HCT116 (cell line): ENCODE measurements at regions not wholly inside any gene's neighbourhood (a gene's known extent, or its start where the extent isn't known, plus 50 kb on each side); places are given as distances from the start of the nearest gene placed in this dataset.

ENCODE experiments used
- ATAC-seq: fragments of 200-7000 bp; cut with Tn5 transposase; 2 replicates; pipeline ENCODE4 v1.9.1; 2020; ENCODE audit warnings: mild to moderate bottlenecking, moderate library complexity
- BruUV-seq: library from RNA; stranded (reverse); fragments of 400-500 nt; replicated peaks from 2 replicates; lab custom pipeline; 2021; lab: Mats Ljungman, UMichigan
- CTCF ChIA-PET: fragments of 300-600 bp; sonication (Branson Sonifier 250); formaldehyde crosslinking; loops from one replicate; lab custom pipeline; 2021; ENCODE audit warnings: antibody characterized with exemption; lab: Charles Lee
- POLR2A ChIA-PET: fragments of 300-600, 350-600 bp; sonication (Branson Sonifier 250); formaldehyde crosslinking; loops from one replicate; lab custom pipeline; 2021; ENCODE audit warnings: antibody characterized with exemption; lab: Charles Lee
- RAD21 ChIA-PET, 2 experiments: fragments of 300-600 bp; sonication (Branson Sonifier 250); formaldehyde crosslinking; loops; one replicate each; lab custom pipeline; 2023; ENCODE audit warnings: low total read pairs in 2 of 2; ENCODE audit not compliant: uncharacterized antibody in 2 of 2, unreplicated experiment in 2 of 2, low non-redundant PET in 1 of 2; lab: Charles Lee
- DNase-seq: peaks from one replicate; pipeline ENCODE4 v3.0.0-alpha.2; 2010; ENCODE audit warnings: low read depth, low spot score
- H2AFZ ChIP-seq: fragments of 200-600 bp; shearing (Covaris generic), sonication (generic); 2 replicates; pipeline ENCODE4 v1.6.1; 2017; ENCODE audit warnings: low read depth, mixed run types, mixed read lengths, antibody characterized with exemption, low read length; ENCODE audit not compliant: poor library complexity, severe bottlenecking
- H3K27ac ChIP-seq: 2 replicates; pipeline ENCODE4 v1.5.1; 2012; ENCODE audit warnings: low read depth, low read length
- H3K27me3 ChIP-seq: fragments of 200-600 bp; sonication (generic); 2 replicates; pipeline ENCODE4 v1.6.1; 2016; ENCODE audit warnings: mixed run types, low read length, mixed read lengths; ENCODE audit not compliant: insufficient read depth
- H3K36me3 ChIP-seq, 2 experiments: fragments of 200-500 bp in 1 of 2; fragments of 200-600 bp in 1 of 2; sonication (Bioruptor generic) in 1 of 2; sonication (generic) in 1 of 2; 2 replicates each; pipeline versions ENCODE4 v1.5.1 to v1.6.1; 2014 to 2016; ENCODE audit warnings: low read length in 2 of 2, inconsistent platforms in 1 of 2, mixed read lengths in 1 of 2, mixed run types in 1 of 2; ENCODE audit not compliant: insufficient read depth in 2 of 2, control insufficient read depth in 1 of 2
- H3K4me1 ChIP-seq, 2 experiments: fragments of 200-600 bp in 1 of 2; sonication (generic) in 1 of 2; 2 replicates each; pipeline versions ENCODE4 v1.5.1 to v1.6.1; 2012 to 2017; ENCODE audit warnings: low read length in 2 of 2, inconsistent platforms in 1 of 2, mild to moderate bottlenecking in 1 of 2, mixed read lengths in 1 of 2, mixed run types in 1 of 2, moderate library complexity in 1 of 2; ENCODE audit not compliant: insufficient read depth in 2 of 2, control insufficient read depth in 1 of 2
- H3K4me2 ChIP-seq: fragments of 200-600 bp; sonication (generic); 2 replicates; pipeline ENCODE4 v1.6.1; 2017; ENCODE audit warnings: mixed run types, low read length, mixed read lengths
- H3K4me3 ChIP-seq, 2 experiments: fragments of 200-600 bp in 1 of 2; sonication (generic) in 1 of 2; replicated peaks in 1 of 2; 2 replicates each; pipeline ENCODE4 v1.5.1; 2011 to 2016; ENCODE audit warnings: low read length in 2 of 2, control low read depth in 1 of 2, low read depth in 1 of 2, mild to moderate bottlenecking in 1 of 2, mixed read lengths in 1 of 2, mixed run types in 1 of 2
- H3K79me2 ChIP-seq: fragments of 200-600 bp; sonication (generic); 2 replicates; pipeline ENCODE4 v1.6.1; 2017; ENCODE audit warnings: mild to moderate bottlenecking, mixed run types, low read length, moderate library complexity, mixed read lengths; ENCODE audit not compliant: insufficient read depth
- H3K9ac ChIP-seq: fragments of 200-600 bp; sonication (generic); 2 replicates; pipeline ENCODE4 v1.6.1; 2016; ENCODE audit warnings: low read length, mixed read lengths
- H3K9me2 ChIP-seq: fragments of 200-600 bp; sonication (generic), shearing (Covaris generic); 2 replicates; pipeline ENCODE4 v1.6.1; 2017; ENCODE audit warnings: mixed run types, mild to moderate bottlenecking, moderate library complexity; ENCODE audit not compliant: insufficient read depth
- H3K9me3 ChIP-seq, 2 experiments: fragments of 200-500 bp in 1 of 2; fragments of 200-600 bp in 1 of 2; sonication (Bioruptor generic) in 1 of 2; sonication (generic) in 1 of 2; 2 replicates each; pipeline ENCODE4 v1.6.1; 2014 to 2017; ENCODE audit warnings: low read length in 2 of 2, mixed read lengths in 2 of 2, inconsistent platforms in 1 of 2, low read depth in 1 of 2, mild to moderate bottlenecking in 1 of 2, mixed run types in 1 of 2, moderate library complexity in 1 of 2; ENCODE audit not compliant: control insufficient read depth in 1 of 2, insufficient read depth in 1 of 2
- H4K20me1 ChIP-seq: fragments of 200-600 bp; sonication (generic), shearing (Covaris generic); 2 replicates; pipeline ENCODE4 v1.6.1; 2017; ENCODE audit warnings: mixed run types, mild to moderate bottlenecking, moderate library complexity; ENCODE audit not compliant: insufficient read depth
- ATF3 ChIP-seq: IDR thresholded peaks from 2 replicates; pipeline ENCODE4 v1.6.1; 2012
- CTCF ChIP-seq, 3 experiments: fragments of 200-600 bp in 1 of 3; sonication (generic) in 1 of 3; IDR thresholded peaks in 2 of 3; conservative IDR thresholded peaks in 1 of 3; 2 replicates each; pipeline ENCODE4 v1.5.1; 2012 to 2017; ENCODE audit warnings: low read depth in 2 of 3, low read length in 2 of 3, antibody characterized with exemption in 1 of 3, borderline replicate concordance in 1 of 3, control low read depth in 1 of 3, mild to moderate bottlenecking in 1 of 3, mixed read lengths in 1 of 3, mixed run types in 1 of 3, moderate library complexity in 1 of 3; ENCODE audit not compliant: insufficient read depth in 1 of 3
- EGR1 ChIP-seq: IDR thresholded peaks from 2 replicates; pipeline ENCODE4 v1.6.1; 2012; ENCODE audit warnings: low read depth
- ELF1 ChIP-seq: IDR thresholded peaks from 2 replicates; pipeline ENCODE4 v1.6.1; 2012; ENCODE audit warnings: low read depth, borderline replicate concordance
- EZH2 ChIP-seq: fragments of 200-600 bp; sonication (generic); IDR thresholded peaks from 2 replicates; pipeline ENCODE4 v1.6.1; 2017; ENCODE audit warnings: antibody characterized with exemption, mixed run types
- EZH2phosphoT487 ChIP-seq: fragments of 200-600 bp; IDR thresholded peaks from 2 replicates; pipeline ENCODE4 v1.6.1; 2018; ENCODE audit warnings: antibody characterized with exemption, borderline replicate concordance
- JUND ChIP-seq: IDR thresholded peaks from 2 replicates; pipeline ENCODE4 v1.6.1; 2012
- POLR2AphosphoS5 ChIP-seq: IDR thresholded peaks from 2 replicates; pipeline ENCODE4 v1.6.1; 2011; ENCODE audit warnings: mild to moderate bottlenecking, low read depth, low read length, moderate library complexity
- RAD21 ChIP-seq: IDR thresholded peaks from 2 replicates; pipeline ENCODE4 v1.6.1; 2012; ENCODE audit warnings: low read depth, mild to moderate bottlenecking
- TCF7L2 ChIP-seq: IDR thresholded peaks from 2 replicates; pipeline ENCODE4 v1.7.0; 2011; ENCODE audit warnings: borderline replicate concordance, inconsistent platforms; ENCODE audit not compliant: insufficient read depth, insufficient read length; ENCODE audit errors: extremely low read depth
- ZBTB33 ChIP-seq: IDR thresholded peaks from 2 replicates; pipeline ENCODE4 v1.6.1; 2011; ENCODE audit warnings: mild to moderate bottlenecking, low read length, moderate library complexity; ENCODE audit not compliant: insufficient replicate concordance; ENCODE audit errors: extremely low read depth
- ZNF274 ChIP-seq: fragments of 200-500 bp; sonication (Bioruptor generic); IDR thresholded peaks from 2 replicates; pipeline ENCODE4 v1.6.1; 2014; ENCODE audit warnings: mild to moderate bottlenecking, low read depth, low read length, inconsistent platforms
- intact Hi-C: fragments of 100-400 bp; cut with micrococcal nuclease; formaldehyde crosslinking; loops from 2 replicates; pipeline ENCODE4 v1.10.0; 2022

- no TSS peak for BruUV-seq
- ChIA-PET POLR2A (no interaction called here), CTCF (no interaction called here), RAD21 (no interaction called here)
- Histone ChIP-seq H4K20me1 (no peaks in the 10 kb centered on the region), H3K9ac (no peak overlapping the region), H3K36me3 (no peaks in the 10 kb centered on the region), H3K27ac (no peak overlapping the region), H3K27me3 (no peaks in the 10 kb centered on the region), H3K4me2 (no peak overlapping the region), H3K79me2 (no peaks in the 10 kb centered on the region), H2AFZ (no peak overlapping the region), H3K4me3 (no peak overlapping the region), H3K9me2 (no peaks in the 10 kb centered on the region), H3K4me1 (no peaks in the 10 kb centered on the region)
- intact Hi-C loops = no loop called here
- ATAC-seq = no peak
- TF ChIP-seq CTCF (IDR thresholded peaks at IDR 0.05 in 2 of 3, conservative IDR thresholded peaks at IDR 0.05 in 1 of 3; ENCODE audit: borderline replicate concordance in 1 of 3, insufficient read depth in 1 of 3, low read depth in 2 of 3, low read length in 2 of 3) = peak in 2 of 3 experiments; percentile 40 to 43; a peak in 3 of 6 replicates
- no peak for TF ChIP-seq ATF3
- TF ChIP-seq, all 23 proteins: peak for 1
- H3K9me3 ChIP-seq = no peaks in the 10 kb centered on the region
- no peak for DNase-seq
Observed at GRCh38 chr3:7964899-7965298, 536.7 kb upstream of the LMCD1 start.

GRCh38 chr3:7973006-7973405 is 528.6 kb upstream of the LMCD1 start:
- Histone ChIP-seq H3K79me2 (no peaks in the 10 kb centered on the region), H3K27me3 (no peaks in the 10 kb centered on the region), H3K36me3 (no peaks in the 10 kb centered on the region), H3K4me2 (no peak overlapping the region), H4K20me1 (no peaks in the 10 kb centered on the region), H3K9me3 (no peaks in the 10 kb centered on the region), H3K9ac (no peak overlapping the region), H3K9me2 (no peaks in the 10 kb centered on the region), H3K27ac (no peak overlapping the region), H2AFZ (no peak overlapping the region), H3K4me1 (peaks cover 0 to 9% of the 10 kb centered on the region in 2 experiments; a peak in 2 of 4 replicates), H3K4me3 (no peak overlapping the region)
- BruUV-seq = no TSS peak
- ChIA-PET RAD21 (no interaction called here), CTCF (no interaction called here), POLR2A (no interaction called here)
- ATAC-seq (no peak), DNase-seq (no peak)
- TF ChIP-seq RAD21 = no peak
- TF ChIP-seq JUND = no peak
- no peak for TF ChIP-seq ELF1
- TF ChIP-seq EZH2phosphoT487 = no peak
- no peak for TF ChIP-seq EZH2
- TF ChIP-seq TCF7L2 = no peak
- no peak for TF ChIP-seq ZBTB33
- no peak for TF ChIP-seq ZNF274
- TF ChIP-seq POLR2AphosphoS5 = no peak
- TF ChIP-seq EGR1 = no peak
- TF ChIP-seq ATF3 = no peak
- intact Hi-C loops = no loop called here
